A549 (cell line): ENCODE measurements at regions not wholly inside any gene's neighbourhood (a gene's known extent, or its start where the extent isn't known, plus 50 kb on each side); places are given as distances from the start of the nearest gene placed in this dataset.
A peak's percentile ranks its signal among the peaks of the same experiment; 100 is the strongest.

Experiments used
- ATAC-seq, 2 experiments: fragments of 200-7000 bp in 1 of 2; fragments of >200 bp in 1 of 2; cut with Nextera tagmentation in 1 of 2; cut with Tn5 transposase in 1 of 2; 3 replicates each; pipeline versions ENCODE4 v1.8.0 to v1.9.1; 2018 to 2020; ENCODE audit warnings: mild to moderate bottlenecking in 1 of 2, moderate library complexity in 1 of 2
- CTCF ChIA-PET: fragments of 300-600 bp; sonication (Branson Sonifier 250); formaldehyde crosslinking; extraction: SDS; loops from one replicate; lab custom pipeline; 2021; ENCODE audit warnings: antibody characterized with exemption, inconsistent platforms; lab: Yijun Ruan, JAX
- POLR2A ChIA-PET: fragments of 350-600 bp; formaldehyde crosslinking; extraction: SDS; loops from one replicate; lab custom pipeline; 2021; ENCODE audit warnings: antibody characterized with exemption, inconsistent platforms; lab: Yijun Ruan, JAX
- DNase-seq, 2 experiments: peaks; one replicate each; pipeline versions ENCODE4 v3.0.0 to v3.0.0-alpha.2; 2011 to 2016; ENCODE audit warnings: low read depth in 1 of 2, low spot score in 1 of 2
- FAIRE-seq: peaks from 2 replicates; lab custom pipeline; 2011; peaks lifted over from hg19 to GRCh38; lab: Jason Lieb, UNC
- H3K27ac ChIP-seq, 2 experiments: fragments of >200 bp; sonication (Bioruptor Twin); formaldehyde crosslinking; 3 replicates each; pipeline ENCODE4 v1.5.1; 2016 to 2017
- H3K4me1 ChIP-seq: fragments of >200 bp; sonication (Bioruptor Twin); formaldehyde crosslinking; 3 replicates; pipeline ENCODE4 v1.6.1; 2016
- H3K4me2 ChIP-seq: fragments of >200 bp; sonication (Bioruptor Twin); formaldehyde crosslinking; 3 replicates; pipeline ENCODE4 v1.6.1; 2016
- H3K4me3 ChIP-seq: fragments of >200 bp; sonication (Bioruptor Twin); formaldehyde crosslinking; 3 replicates; pipeline ENCODE4 v1.5.1; 2016
- H3K9me3 ChIP-seq: fragments of >200 bp; sonication (Bioruptor Twin); formaldehyde crosslinking; 3 replicates; pipeline ENCODE4 v1.6.1; 2016
- BHLHE40 ChIP-seq: IDR thresholded peaks from 2 replicates; pipeline ENCODE4 v1.6.1; 2012; ENCODE audit warnings: low read depth, low read length, inconsistent platforms
- CEBPB ChIP-seq, 2 experiments: fragments of >200 bp in 1 of 2; sonication (Bioruptor Twin) in 1 of 2; formaldehyde crosslinking in 1 of 2; IDR thresholded peaks; 2 replicates each; pipeline ENCODE4 v1.6.1; 2012 to 2016
- EHF ChIP-seq: fragments of 250-450 bp; sonication (Bioruptor Pico); IDR thresholded peaks from 2 replicates; pipeline ENCODE4 v1.5.0; 2020; ENCODE audit warnings: mild to moderate bottlenecking
- ESRRA ChIP-seq: fragments of 150-350 bp; IDR thresholded peaks from 2 replicates; pipeline ENCODE4 v1.6.1; 2014; ENCODE audit warnings: mild to moderate bottlenecking, low read length, borderline replicate concordance
- FOXS1 ChIP-seq: fragments of 250-450 bp; sonication (Bioruptor Pico); IDR thresholded peaks from 2 replicates; pipeline ENCODE4 v1.5.0; 2020; ENCODE audit warnings: mild to moderate bottlenecking, moderate library complexity
- GATA3 ChIP-seq: IDR thresholded peaks from 2 replicates; pipeline ENCODE4 v1.6.1; 2012; ENCODE audit warnings: borderline replicate concordance
- HEYL ChIP-seq: fragments of 250-450 bp; sonication (Bioruptor Pico); IDR thresholded peaks from 2 replicates; pipeline ENCODE4 v1.8.0; 2021; ENCODE audit warnings: mild to moderate bottlenecking, moderate library complexity
- HOXA7 ChIP-seq: fragments of 250-450 bp; sonication (Bioruptor Pico); IDR thresholded peaks from 2 replicates; pipeline ENCODE4 v1.5.0; 2020; ENCODE audit warnings: mild to moderate bottlenecking, moderate library complexity
- HOXB13 ChIP-seq: fragments of 250-450 bp; sonication (Bioruptor Pico); IDR thresholded peaks from 2 replicates; pipeline ENCODE4 v1.5.0; 2020; ENCODE audit warnings: low read depth, mild to moderate bottlenecking, moderate library complexity
- HOXB5 ChIP-seq: fragments of 250-450 bp; sonication (Bioruptor Pico); IDR thresholded peaks from 2 replicates; pipeline ENCODE4 v1.5.0; 2020; ENCODE audit warnings: mild to moderate bottlenecking, moderate library complexity
- PHF8 ChIP-seq: fragments of 200-600 bp; sonication (generic); IDR thresholded peaks from 2 replicates; pipeline ENCODE4 v1.6.1; 2016; ENCODE audit warnings: low read depth, mild to moderate bottlenecking, antibody characterized with exemption, moderate library complexity, borderline replicate concordance
- POLR2AphosphoS2 ChIP-seq: conservative IDR thresholded peaks from 2 replicates; pipeline ENCODE4 v1.6.1; 2012; ENCODE audit warnings: low read length, improper control_type of control experiment, inconsistent platforms
- RAD21 ChIP-seq, 2 experiments: fragments of >200 bp in 1 of 2; sonication (Bioruptor Twin) in 1 of 2; formaldehyde crosslinking in 1 of 2; IDR thresholded peaks in 1 of 2; conservative IDR thresholded peaks in 1 of 2; 2 replicates in 1 of 2; 3 replicates in 1 of 2; pipeline ENCODE4 v1.6.1; 2012 to 2018; ENCODE audit warnings: inconsistent platforms in 1 of 2
- RNF2 ChIP-seq: fragments of 200-600 bp; sonication (generic); IDR thresholded peaks from 2 replicates; pipeline ENCODE4 v1.6.1; 2016; ENCODE audit warnings: low read depth, mild to moderate bottlenecking, antibody characterized with exemption, moderate library complexity, borderline replicate concordance
- SREBF2 ChIP-seq: fragments of 450-650 bp; IDR thresholded peaks from 2 replicates; pipeline ENCODE4 v1.6.1; 2014; ENCODE audit warnings: mild to moderate bottlenecking, moderate library complexity
- TFCP2L1 ChIP-seq: fragments of 250-450 bp; sonication (Bioruptor Pico); IDR thresholded peaks from 2 replicates; pipeline ENCODE4 v1.5.0; 2021; ENCODE audit warnings: mild to moderate bottlenecking
- TP53 ChIP-seq: fragments of 250-450 bp; sonication (Bioruptor Pico); IDR thresholded peaks from 2 replicates; pipeline ENCODE4 v1.5.0; 2021; ENCODE audit warnings: mild to moderate bottlenecking, moderate library complexity
- ZFP36 ChIP-seq: fragments of 450-650 bp; IDR thresholded peaks from 2 replicates; pipeline ENCODE4 v1.6.1; 2014; ENCODE audit warnings: borderline replicate concordance; ENCODE audit not compliant: partially characterized antibody
- WGBS: methylation state at CpG from one replicate; pipeline ENCODE4 v1.1.6; 2017; ENCODE audit errors: missing lambda C conversion rate; 5-methylcytosine and 5-hydroxymethylcytosine counted together
- TF ChIP-seq, protein P1 (sequence below): fragments of 450-650 bp; IDR thresholded peaks from 2 replicates; pipeline ENCODE4 v1.6.1; 2014; ENCODE audit warnings: antibody characterized with exemption
- TF ChIP-seq, protein P2 (sequence below): fragments of 250-450 bp; sonication (Bioruptor Pico); IDR thresholded peaks from 2 replicates; pipeline ENCODE4 v1.5.0; 2021; ENCODE audit warnings: mild to moderate bottlenecking, moderate library complexity, borderline replicate concordance
- TF ChIP-seq, protein P3 (sequence below): IDR thresholded peaks from 2 replicates; pipeline ENCODE4 v1.6.1; 2012
- TF ChIP-seq, protein P4 (sequence below): IDR thresholded peaks from 2 replicates; pipeline ENCODE4 v1.6.1; 2012
- TF ChIP-seq, protein P5 (sequence below): IDR thresholded peaks from 2 replicates; pipeline ENCODE4 v1.6.1; 2012; ENCODE audit warnings: low read depth, borderline replicate concordance
- TF ChIP-seq, protein P6 (sequence below): fragments of >200 bp; sonication (Bioruptor Twin); formaldehyde crosslinking; IDR thresholded peaks from 3 replicates; pipeline ENCODE4 v1.5.1; 2016
- TF ChIP-seq, protein P7 (sequence below): fragments of >200 bp; sonication (Bioruptor Twin); formaldehyde crosslinking; IDR thresholded peaks from 2 replicates; pipeline ENCODE4 v1.6.1; 2016

DNA sequence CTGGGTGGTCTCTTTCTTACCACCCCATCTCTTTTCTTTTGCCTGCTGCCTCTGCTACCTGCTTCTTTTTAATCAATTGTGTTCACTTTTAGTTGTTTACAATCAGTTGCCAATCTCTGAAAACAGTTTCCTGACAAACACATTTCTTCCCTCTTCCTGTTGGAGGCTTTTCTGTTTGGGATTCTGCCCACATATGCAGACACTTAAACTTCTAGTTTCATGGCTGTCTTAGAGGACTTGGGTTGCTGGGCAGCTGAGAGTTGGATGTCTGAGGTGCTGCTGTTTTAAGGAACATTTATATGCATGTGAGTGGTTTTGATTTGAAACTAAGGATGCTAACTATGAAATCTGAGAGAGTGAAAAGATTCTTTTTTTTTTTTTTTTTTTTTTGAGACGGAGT lies 112.3 kb upstream of the LIMCH1 start:
- peak overlapping the region in 1 of 2 experiments; percentile 27; a peak in 2 of 6 replicates for H3K27ac ChIP-seq
- ATAC-seq (no peak), DNase-seq (no peak), FAIRE-seq (no peak)
- H3K4me2 ChIP-seq = no peak overlapping the region
- H3K9me3 ChIP-seq = no peaks in the 10 kb centered on the region
- TF ChIP-seq ESRRA (no peak), RNF2 (no peak), CEBPB (IDR thresholded peaks at IDR 0.05) (no peak), HOXA7 (CRISPR knock-in tag) (no peak), HEYL (CRISPR knock-in tag) (no peak), BHLHE40 (no peak), RAD21 (conservative IDR thresholded peaks at IDR 0.05 in 1 of 2, IDR thresholded peaks at IDR 0.05 in 1 of 2) (no peak), POLR2AphosphoS2 (no peak), HOXB13 (no peak), EHF (no peak), ZFP36 (no peak), HOXB5 (CRISPR knock-in tag) (no peak), FOXS1 (CRISPR knock-in tag) (no peak), PHF8 (no peak), TP53 (CRISPR knock-in tag) (no peak)
- TF ChIP-seq, protein P1, sequence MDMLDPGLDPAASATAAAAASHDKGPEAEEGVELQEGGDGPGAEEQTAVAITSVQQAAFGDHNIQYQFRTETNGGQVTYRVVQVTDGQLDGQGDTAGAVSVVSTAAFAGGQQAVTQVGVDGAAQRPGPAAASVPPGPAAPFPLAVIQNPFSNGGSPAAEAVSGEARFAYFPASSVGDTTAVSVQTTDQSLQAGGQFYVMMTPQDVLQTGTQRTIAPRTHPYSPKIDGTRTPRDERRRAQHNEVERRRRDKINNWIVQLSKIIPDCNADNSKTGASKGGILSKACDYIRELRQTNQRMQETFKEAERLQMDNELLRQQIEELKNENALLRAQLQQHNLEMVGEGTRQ = no peak
- TF ChIP-seq, protein P2, sequence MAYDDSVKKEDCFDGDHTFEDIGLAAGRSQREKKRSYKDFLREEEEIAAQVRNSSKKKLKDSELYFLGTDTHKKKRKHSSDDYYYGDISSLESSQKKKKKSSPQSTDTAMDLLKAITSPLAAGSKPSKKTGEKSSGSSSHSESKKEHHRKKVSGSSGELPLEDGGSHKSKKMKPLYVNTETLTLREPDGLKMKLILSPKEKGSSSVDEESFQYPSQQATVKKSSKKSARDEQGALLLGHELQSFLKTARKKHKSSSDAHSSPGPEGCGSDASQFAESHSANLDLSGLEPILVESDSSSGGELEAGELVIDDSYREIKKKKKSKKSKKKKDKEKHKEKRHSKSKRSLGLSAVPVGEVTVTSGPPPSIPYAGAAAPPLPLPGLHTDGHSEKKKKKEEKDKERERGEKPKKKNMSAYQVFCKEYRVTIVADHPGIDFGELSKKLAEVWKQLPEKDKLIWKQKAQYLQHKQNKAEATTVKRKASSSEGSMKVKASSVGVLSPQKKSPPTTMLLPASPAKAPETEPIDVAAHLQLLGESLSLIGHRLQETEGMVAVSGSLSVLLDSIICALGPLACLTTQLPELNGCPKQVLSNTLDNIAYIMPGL (CRISPR knock-in tag) = no peak
- TF ChIP-seq, protein P3, sequence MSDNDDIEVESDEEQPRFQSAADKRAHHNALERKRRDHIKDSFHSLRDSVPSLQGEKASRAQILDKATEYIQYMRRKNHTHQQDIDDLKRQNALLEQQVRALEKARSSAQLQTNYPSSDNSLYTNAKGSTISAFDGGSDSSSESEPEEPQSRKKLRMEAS = no peak
- TF ChIP-seq, protein P4, sequence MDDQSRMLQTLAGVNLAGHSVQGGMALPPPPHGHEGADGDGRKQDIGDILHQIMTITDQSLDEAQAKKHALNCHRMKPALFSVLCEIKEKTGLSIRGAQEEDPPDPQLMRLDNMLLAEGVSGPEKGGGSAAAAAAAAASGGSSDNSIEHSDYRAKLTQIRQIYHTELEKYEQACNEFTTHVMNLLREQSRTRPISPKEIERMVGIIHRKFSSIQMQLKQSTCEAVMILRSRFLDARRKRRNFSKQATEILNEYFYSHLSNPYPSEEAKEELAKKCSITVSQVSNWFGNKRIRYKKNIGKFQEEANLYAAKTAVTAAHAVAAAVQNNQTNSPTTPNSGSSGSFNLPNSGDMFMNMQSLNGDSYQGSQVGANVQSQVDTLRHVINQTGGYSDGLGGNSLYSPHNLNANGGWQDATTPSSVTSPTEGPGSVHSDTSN = no peak
- WGBS = no CpG with 5 or more reads among the region's 1 CpG
- H3K4me3 ChIP-seq = no peak overlapping the region
- H3K4me1 ChIP-seq = peaks cover 51% of the 10 kb centered on the region
- ChIA-PET POLR2A (no interaction called here), CTCF (no interaction called here)

DNA sequence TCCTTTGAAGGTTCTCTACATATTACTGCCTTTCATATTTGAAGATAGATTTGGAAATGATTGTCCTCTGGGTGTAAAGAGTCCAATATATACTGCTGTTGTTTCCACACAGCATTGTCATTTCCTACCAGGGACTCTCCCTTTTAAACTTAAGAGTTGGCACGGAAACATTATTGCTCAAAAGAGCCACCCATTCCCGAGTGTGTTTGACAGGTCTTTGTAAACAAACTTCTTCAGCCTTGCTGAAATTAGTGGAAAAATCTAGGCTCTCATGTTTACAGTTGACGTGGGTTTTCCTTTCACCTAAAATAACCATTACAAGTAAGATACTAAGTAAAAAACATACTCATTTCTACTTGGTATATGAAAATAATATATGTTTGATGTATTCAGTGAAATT lies 111.4 kb upstream of the LIMCH1 start:
- Histone ChIP-seq H3K4me1 (peaks cover 60% of the 10 kb centered on the region), H3K27ac (peak overlapping the region; percentile 59 to 77; a peak in 2 of 6 replicates), H3K4me3 (no peak overlapping the region), H3K4me2 (peak overlapping the region; percentile 61), H3K9me3 (no peaks in the 10 kb centered on the region)
- no peak for ATAC-seq
- CTCF ChIA-PET = no interaction called here
- FAIRE-seq = no peak
- 36% methylated on average over 3 of the region's 3 CpGs for WGBS
- POLR2A ChIA-PET = no interaction called here
- DNase-seq = no peak
- TF ChIP-seq, protein P5, sequence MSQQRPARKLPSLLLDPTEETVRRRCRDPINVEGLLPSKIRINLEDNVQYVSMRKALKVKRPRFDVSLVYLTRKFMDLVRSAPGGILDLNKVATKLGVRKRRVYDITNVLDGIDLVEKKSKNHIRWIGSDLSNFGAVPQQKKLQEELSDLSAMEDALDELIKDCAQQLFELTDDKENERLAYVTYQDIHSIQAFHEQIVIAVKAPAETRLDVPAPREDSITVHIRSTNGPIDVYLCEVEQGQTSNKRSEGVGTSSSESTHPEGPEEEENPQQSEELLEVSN = no peak
- TF ChIP-seq PHF8 = no peak
- TF ChIP-seq, protein P6, sequence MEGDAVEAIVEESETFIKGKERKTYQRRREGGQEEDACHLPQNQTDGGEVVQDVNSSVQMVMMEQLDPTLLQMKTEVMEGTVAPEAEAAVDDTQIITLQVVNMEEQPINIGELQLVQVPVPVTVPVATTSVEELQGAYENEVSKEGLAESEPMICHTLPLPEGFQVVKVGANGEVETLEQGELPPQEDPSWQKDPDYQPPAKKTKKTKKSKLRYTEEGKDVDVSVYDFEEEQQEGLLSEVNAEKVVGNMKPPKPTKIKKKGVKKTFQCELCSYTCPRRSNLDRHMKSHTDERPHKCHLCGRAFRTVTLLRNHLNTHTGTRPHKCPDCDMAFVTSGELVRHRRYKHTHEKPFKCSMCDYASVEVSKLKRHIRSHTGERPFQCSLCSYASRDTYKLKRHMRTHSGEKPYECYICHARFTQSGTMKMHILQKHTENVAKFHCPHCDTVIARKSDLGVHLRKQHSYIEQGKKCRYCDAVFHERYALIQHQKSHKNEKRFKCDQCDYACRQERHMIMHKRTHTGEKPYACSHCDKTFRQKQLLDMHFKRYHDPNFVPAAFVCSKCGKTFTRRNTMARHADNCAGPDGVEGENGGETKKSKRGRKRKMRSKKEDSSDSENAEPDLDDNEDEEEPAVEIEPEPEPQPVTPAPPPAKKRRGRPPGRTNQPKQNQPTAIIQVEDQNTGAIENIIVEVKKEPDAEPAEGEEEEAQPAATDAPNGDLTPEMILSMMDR = no peak
- no peak for TF ChIP-seq SREBF2
- no peak for TF ChIP-seq GATA3
- TF ChIP-seq, protein P7, sequence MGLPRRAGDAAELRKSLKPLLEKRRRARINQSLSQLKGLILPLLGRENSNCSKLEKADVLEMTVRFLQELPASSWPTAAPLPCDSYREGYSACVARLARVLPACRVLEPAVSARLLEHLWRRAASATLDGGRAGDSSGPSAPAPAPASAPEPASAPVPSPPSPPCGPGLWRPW = no peak
- TF ChIP-seq TFCP2L1 (CRISPR knock-in tag) = no peak
